PC-3 (cell line): ENCODE measurements at regions not wholly inside any gene's neighbourhood (a gene's known extent, or its start where the extent isn't known, plus 50 kb on each side); places are given as distances from the start of the nearest gene placed in this dataset.

Experiments used
- CTCF ChIP-seq: fragments of 300-600 bp; sonication (generic); conservative IDR thresholded peaks from 2 replicates; pipeline ENCODE4 v1.5.1; 2017; ENCODE audit warnings: antibody characterized with exemption, low read depth, mild to moderate bottlenecking, low read length
- EZH2 ChIP-seq: fragments of 300-600 bp; sonication (generic); IDR thresholded peaks from one replicate; pipeline ENCODE4 v1.6.1; 2017; ENCODE audit warnings: antibody characterized with exemption, mild to moderate bottlenecking, low read length; ENCODE audit not compliant: unreplicated experiment
- EZH2phosphoT487 ChIP-seq: fragments of 300-600 bp; sonication (generic); IDR thresholded peaks from 2 replicates; pipeline ENCODE4 v1.6.1; 2018; ENCODE audit warnings: mild to moderate bottlenecking, antibody characterized with exemption, low read length, borderline replicate concordance

DNA sequence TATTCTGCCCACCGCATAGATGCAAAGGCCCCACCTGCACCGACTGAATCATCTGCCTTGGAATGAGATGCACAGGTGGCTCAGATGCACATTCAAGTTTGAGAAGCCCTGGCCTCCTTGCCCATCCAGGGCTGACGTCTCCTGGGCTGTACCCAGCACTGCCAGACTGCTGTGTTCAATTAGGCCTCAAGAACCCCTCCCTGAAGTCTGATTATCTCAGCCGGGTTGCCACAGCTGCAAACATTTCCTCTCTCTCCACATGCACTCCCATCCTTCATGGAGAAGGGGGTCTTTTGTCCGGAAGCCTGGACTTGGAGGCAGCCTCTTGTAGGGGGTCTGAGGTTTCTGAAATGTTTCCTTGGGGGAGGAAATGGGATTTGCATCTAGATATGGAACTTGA, 459.4 kb upstream of the PROK2 start:
- TF ChIP-seq CTCF (no peak), EZH2phosphoT487 (no peak), EZH2 (no peak)
